Stomach (tissue), 4 donors: ENCODE measurements at regions not wholly inside any gene's neighbourhood (a gene's known extent, or its start where the extent isn't known, plus 50 kb on each side); places are given as distances from the start of the nearest gene placed in this dataset.

ENCODE experiments used
- EP300 ChIP-seq: sonication (generic); formaldehyde crosslinking; IDR thresholded peaks from one replicate; pipeline ENCODE4 v1.6.1; 2017; ENCODE audit warnings: antibody characterized with exemption
- POLR2A ChIP-seq, 4 donors: fragments of 450-650 bp; IDR thresholded peaks; one replicate each; pipeline ENCODE4 v1.6.1; 2016; ENCODE audit warnings: antibody characterized with exemption in 4 of 4, control low read depth in 2 of 4, mild to moderate bottlenecking in 1 of 4, moderate library complexity in 1 of 4
- POLR2AphosphoS5 ChIP-seq, 3 donors: sonication (generic); formaldehyde crosslinking; IDR thresholded peaks; one replicate each; pipeline ENCODE4 v1.6.1; 2016; ENCODE audit warnings: antibody characterized with exemption in 3 of 3
- TF ChIP-seq, protein P1 (sequence below), 7 experiments: fragments of 450-650 bp in 4 of 7; fragments of 200-600 bp in 3 of 7; sonication (generic) in 3 of 7; IDR thresholded peaks; one replicate each; pipeline ENCODE4 v1.5.1; 2016 to 2019; ENCODE audit warnings: antibody characterized with exemption in 7 of 7, control low read depth in 2 of 7, mild to moderate bottlenecking in 1 of 7

DNA sequence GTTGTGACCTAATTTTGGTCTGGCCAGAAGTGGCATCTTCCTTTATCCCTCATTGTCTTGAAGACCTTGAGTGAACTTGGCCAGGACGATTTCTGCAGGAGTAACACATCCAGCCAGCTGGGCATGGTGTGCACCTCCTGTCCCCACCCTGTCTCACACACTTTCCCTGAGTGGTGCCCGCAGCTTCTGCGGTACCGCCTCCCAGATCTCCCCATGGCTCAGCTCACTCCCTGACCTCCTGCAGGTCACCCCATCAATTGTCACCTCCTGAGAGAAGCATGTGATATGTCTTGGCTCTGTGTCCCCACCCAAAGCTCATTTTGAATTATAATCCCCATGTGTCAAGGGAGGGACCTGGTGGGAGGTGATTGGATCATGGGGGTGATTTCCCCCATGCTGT is 50.2 kb upstream of the TP53I11 start:
- TF ChIP-seq, protein P1, sequence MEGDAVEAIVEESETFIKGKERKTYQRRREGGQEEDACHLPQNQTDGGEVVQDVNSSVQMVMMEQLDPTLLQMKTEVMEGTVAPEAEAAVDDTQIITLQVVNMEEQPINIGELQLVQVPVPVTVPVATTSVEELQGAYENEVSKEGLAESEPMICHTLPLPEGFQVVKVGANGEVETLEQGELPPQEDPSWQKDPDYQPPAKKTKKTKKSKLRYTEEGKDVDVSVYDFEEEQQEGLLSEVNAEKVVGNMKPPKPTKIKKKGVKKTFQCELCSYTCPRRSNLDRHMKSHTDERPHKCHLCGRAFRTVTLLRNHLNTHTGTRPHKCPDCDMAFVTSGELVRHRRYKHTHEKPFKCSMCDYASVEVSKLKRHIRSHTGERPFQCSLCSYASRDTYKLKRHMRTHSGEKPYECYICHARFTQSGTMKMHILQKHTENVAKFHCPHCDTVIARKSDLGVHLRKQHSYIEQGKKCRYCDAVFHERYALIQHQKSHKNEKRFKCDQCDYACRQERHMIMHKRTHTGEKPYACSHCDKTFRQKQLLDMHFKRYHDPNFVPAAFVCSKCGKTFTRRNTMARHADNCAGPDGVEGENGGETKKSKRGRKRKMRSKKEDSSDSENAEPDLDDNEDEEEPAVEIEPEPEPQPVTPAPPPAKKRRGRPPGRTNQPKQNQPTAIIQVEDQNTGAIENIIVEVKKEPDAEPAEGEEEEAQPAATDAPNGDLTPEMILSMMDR (IDR thresholded peaks at IDR 0.05): no peak
- TF ChIP-seq POLR2A (IDR thresholded peaks at IDR 0.05) (no peak), POLR2AphosphoS5 (IDR thresholded peaks at IDR 0.05) (no peak), EP300 (no peak)
